Naive thymus-derived CD8-positive, alpha-beta T cell (primary cell): ENCODE measurements at regions not wholly inside any gene's neighbourhood (a gene's known extent, or its start where the extent isn't known, plus 50 kb on each side); places are given as distances from the start of the nearest gene placed in this dataset.

Experiments used
- ATAC-seq, 2 donors: fragments of 150-1000 bp; cut with Tn5 transposase in 1 of 2; sonication (Bioruptor Pico), chemical (Tn5 transposase) in 1 of 2; 1 replicate in 1 of 2; 2 replicates in 1 of 2; pipeline ENCODE4 v1.10.0; 2021; ENCODE audit warnings: mild to moderate bottlenecking in 2 of 2, moderate library complexity in 2 of 2
- POLR2A ChIA-PET: fragments of 350-600 bp; sonication (Branson Sonifier 250); formaldehyde crosslinking; loops from one replicate; lab custom pipeline; 2021; ENCODE audit warnings: antibody characterized with exemption; lab: Charles Lee
- DNase-seq, 10 donors: peaks; one replicate each; pipeline versions ENCODE4 v3.0.0 to v3.0.0-alpha.2; 2020 to 2022
- H3K27ac Mint-ChIP-seq, 10 donors: one replicate each; pipeline ENCODE4 v1.8.0; 2020 to 2022; ENCODE audit warnings: mild to moderate bottlenecking in 10 of 10, mixed read lengths in 10 of 10, moderate library complexity in 4 of 10, inconsistent platforms in 1 of 10
- H3K27me3 Mint-ChIP-seq, 5 donors: one replicate each; pipeline ENCODE4 v1.8.0; 2021 to 2022; ENCODE audit warnings: mixed read lengths in 5 of 5
- H3K36me3 Mint-ChIP-seq, 3 donors: one replicate each; pipeline ENCODE4 v1.8.0; 2020 to 2022; ENCODE audit warnings: mixed read lengths in 3 of 3, mild to moderate bottlenecking in 2 of 3, inconsistent platforms in 1 of 3
- H3K4me1 Mint-ChIP-seq, 4 donors: one replicate each; pipeline ENCODE4 v1.8.0; 2021 to 2022; ENCODE audit warnings: mixed read lengths in 4 of 4
- H3K4me3 Mint-ChIP-seq, 10 donors: one replicate each; pipeline ENCODE4 v1.8.0; 2020 to 2022; ENCODE audit warnings: mild to moderate bottlenecking in 10 of 10, mixed read lengths in 10 of 10, moderate library complexity in 6 of 10, inconsistent platforms in 1 of 10
- H3K9me3 Mint-ChIP-seq, 9 donors: one replicate each; pipeline ENCODE4 v1.8.0; 2020 to 2022; ENCODE audit warnings: mixed read lengths in 9 of 9, mild to moderate bottlenecking in 3 of 9, inconsistent platforms in 1 of 9, moderate library complexity in 1 of 9

- DNase-seq (no peak), ATAC-seq (peak in 1 of 2 donors; percentile 43)
- Mint-ChIP-seq H3K9me3 (no peaks in the 10 kb centered on the region), H3K4me3 (no peak overlapping the region), H3K36me3 (no peaks in the 10 kb centered on the region), H3K4me1 (peaks cover 0 to 4% (median under 1%) of the 10 kb centered on the region in 4 donors), H3K27ac (no peak overlapping the region), H3K27me3 (peaks cover 9 to 30% (median 17%) of the 10 kb centered on the region in 5 donors)
- POLR2A ChIA-PET = no interaction called here
Measured at GRCh38 chr2:239893236-239893515, 132.0 kb downstream of the NDUFA10 start.

GRCh38 chr2:239892441-239893235 is 132.5 kb downstream of the NDUFA10 start:
- POLR2A ChIA-PET = no interaction called here
- Mint-ChIP-seq H3K36me3 (no peaks in the 10 kb centered on the region), H3K27ac (no peak overlapping the region), H3K4me1 (peaks cover 0 to 4% (median under 1%) of the 10 kb centered on the region in 4 donors), H3K27me3 (peaks cover 9 to 30% (median 17%) of the 10 kb centered on the region in 5 donors), H3K9me3 (no peaks in the 10 kb centered on the region), H3K4me3 (no peak overlapping the region)
- DNase-seq (no peak), ATAC-seq (no peak)

- no peak for ATAC-seq
- H3K4me1 Mint-ChIP-seq = peaks cover 0 to 4% (median under 1%) of the 10 kb centered on the region in 4 donors
- no peaks in the 10 kb centered on the region for H3K36me3 Mint-ChIP-seq
- H3K27ac Mint-ChIP-seq = no peak overlapping the region
- peaks cover 9 to 30% (median 17%) of the 10 kb centered on the region in 5 donors for H3K27me3 Mint-ChIP-seq
- H3K4me3 Mint-ChIP-seq = no peak overlapping the region
- H3K9me3 Mint-ChIP-seq = peaks cover 0 to 3% (median 2%) of the 10 kb centered on the region in 9 donors
- POLR2A ChIA-PET = no interaction called here
- no peak for DNase-seq
Measured at GRCh38 chr2:239891698-239892097, 133.4 kb downstream of the NDUFA10 start.

GRCh38 chr2:239890206-239890746 is 134.9 kb downstream of the NDUFA10 start:
- H3K9me3 Mint-ChIP-seq = peaks cover 0 to 17% (median 15%) of the 10 kb centered on the region in 9 donors
- peaks cover 0 to 5% (median 2%) of the 10 kb centered on the region in 3 donors for H3K36me3 Mint-ChIP-seq
- POLR2A ChIA-PET = no interaction called here
- DNase-seq (peak in 1 of 10 donors; percentile 7), ATAC-seq (no peak)
- no peak overlapping the region for H3K27ac Mint-ChIP-seq
- H3K4me3 Mint-ChIP-seq = no peak overlapping the region
- H3K27me3 Mint-ChIP-seq = peaks cover 8 to 27% (median 15%) of the 10 kb centered on the region in 5 donors
- peaks cover 0 to 4% (median under 1%) of the 10 kb centered on the region in 4 donors for H3K4me1 Mint-ChIP-seq

GRCh38 chr2:239889641-239890121 is 135.5 kb downstream of the NDUFA10 start:
- no peak overlapping the region for H3K4me3 Mint-ChIP-seq
- peak in 1 of 10 donors; percentile 10 for DNase-seq
- peaks cover 0 to 2% (median 0%) of the 10 kb centered on the region in 4 donors for H3K4me1 Mint-ChIP-seq
- H3K36me3 Mint-ChIP-seq = peaks cover 0 to 10% (median 4%) of the 10 kb centered on the region in 3 donors
- ATAC-seq = no peak
- peaks cover 4 to 21% (median 11%) of the 10 kb centered on the region in 5 donors for H3K27me3 Mint-ChIP-seq
- POLR2A ChIA-PET = no interaction called here
- H3K27ac Mint-ChIP-seq = no peak overlapping the region
- peaks cover 3 to 23% (median 21%) of the 10 kb centered on the region in 9 donors for H3K9me3 Mint-ChIP-seq

GRCh38 chr2:239887604-239888003 is 137.5 kb downstream of the NDUFA10 start:
- peaks cover 0 to 8% (median 1%) of the 10 kb centered on the region in 5 donors for H3K27me3 Mint-ChIP-seq
- peaks cover 5 to 30% (median 27%) of the 10 kb centered on the region in 9 donors for H3K9me3 Mint-ChIP-seq
- no peak overlapping the region for H3K27ac Mint-ChIP-seq
- H3K36me3 Mint-ChIP-seq = peaks cover 0 to 13% (median 6%) of the 10 kb centered on the region in 3 donors
- no peak for ATAC-seq
- no peak overlapping the region for H3K4me3 Mint-ChIP-seq
- DNase-seq = no peak
- POLR2A ChIA-PET = no interaction called here
- no peaks in the 10 kb centered on the region for H3K4me1 Mint-ChIP-seq

- peaks cover 5 to 30% (median 27%) of the 10 kb centered on the region in 9 donors for H3K9me3 Mint-ChIP-seq
- H3K4me3 Mint-ChIP-seq = no peak overlapping the region
- ATAC-seq (no peak), DNase-seq (no peak)
- H3K4me1 Mint-ChIP-seq = peaks cover 0 to 6% (median 3%) of the 10 kb centered on the region in 4 donors
- POLR2A ChIA-PET = no interaction called here
- no peak overlapping the region for H3K27ac Mint-ChIP-seq
- peaks cover 3 to 10% (median 6%) of the 10 kb centered on the region in 5 donors for H3K27me3 Mint-ChIP-seq
- peaks cover 0 to 13% (median 6%) of the 10 kb centered on the region in 3 donors for H3K36me3 Mint-ChIP-seq
Measured at GRCh38 chr2:239886781-239887180, 138.4 kb downstream of the NDUFA10 start.

GRCh38 chr2:239884875-239885274 is 140.3 kb downstream of the NDUFA10 start:
- Mint-ChIP-seq H3K4me3 (no peak overlapping the region), H3K27me3 (peaks cover 3 to 17% (median 14%) of the 10 kb centered on the region in 5 donors), H3K27ac (no peak overlapping the region), H3K4me1 (peaks cover 0 to 9% (median 3%) of the 10 kb centered on the region in 4 donors), H3K36me3 (peaks cover 0 to 13% (median 6%) of the 10 kb centered on the region in 3 donors), H3K9me3 (peaks cover 5 to 30% (median 27%) of the 10 kb centered on the region in 9 donors)
- ATAC-seq (no peak), DNase-seq (no peak)
- POLR2A ChIA-PET = no interaction called here

- Mint-ChIP-seq H3K4me1 (peaks cover 0 to 9% (median 3%) of the 10 kb centered on the region in 4 donors), H3K4me3 (no peak overlapping the region)
- POLR2A ChIA-PET = no interaction called here
Measured at GRCh38 chr2:239884051-239884405, 141.1 kb downstream of the NDUFA10 start.

GRCh38 chr2:239883326-239884050 is 141.7 kb downstream of the NDUFA10 start:
- Mint-ChIP-seq H3K4me3 (no peak overlapping the region), H3K4me1 (peaks cover 0 to 9% (median 3%) of the 10 kb centered on the region in 4 donors), H3K27me3 (peaks cover 3 to 17% (median 14%) of the 10 kb centered on the region in 5 donors), H3K27ac (no peak overlapping the region), H3K36me3 (peaks cover 0 to 13% (median 6%) of the 10 kb centered on the region in 3 donors), H3K9me3 (peaks cover 5 to 30% (median 27%) of the 10 kb centered on the region in 9 donors)
- peak in 1 of 10 donors; percentile 52 for DNase-seq
- no peak for ATAC-seq
- POLR2A ChIA-PET = no interaction called here

More at GRCh38 chr2:239884051-239884405, 141.1 kb downstream of the NDUFA10 start:
- H3K27me3 Mint-ChIP-seq = peaks cover 3 to 17% (median 14%) of the 10 kb centered on the region in 5 donors
- H3K27ac Mint-ChIP-seq = no peak overlapping the region
- DNase-seq = peak in 1 of 10 donors; percentile 34
- no peak for ATAC-seq
- peaks cover 5 to 30% (median 27%) of the 10 kb centered on the region in 9 donors for H3K9me3 Mint-ChIP-seq
- H3K36me3 Mint-ChIP-seq = peaks cover 0 to 13% (median 6%) of the 10 kb centered on the region in 3 donors

- no peak for ATAC-seq
- POLR2A ChIA-PET = no interaction called here
- H3K27me3 Mint-ChIP-seq = peaks cover 3 to 17% (median 14%) of the 10 kb centered on the region in 5 donors
Measured at GRCh38 chr2:239882781-239883180, 142.4 kb downstream of the NDUFA10 start.

GRCh38 chr2:239882331-239882732 is 142.8 kb downstream of the NDUFA10 start:
- H3K4me1 Mint-ChIP-seq = peaks cover 0 to 9% (median 3%) of the 10 kb centered on the region in 4 donors
- peak; percentile 53 for ATAC-seq
- H3K9me3 Mint-ChIP-seq = peaks cover 5 to 30% (median 27%) of the 10 kb centered on the region in 9 donors
- no peak overlapping the region for H3K4me3 Mint-ChIP-seq
- H3K36me3 Mint-ChIP-seq = peaks cover 0 to 13% (median 6%) of the 10 kb centered on the region in 3 donors
- peak overlapping the region in 2 of 10 donors; percentile 53 to 84 for H3K27ac Mint-ChIP-seq
- peaks cover 3 to 17% (median 14%) of the 10 kb centered on the region in 5 donors for H3K27me3 Mint-ChIP-seq
- peak; percentile 21 to 76 (median 44) for DNase-seq
- POLR2A ChIA-PET = no interaction called here

More at GRCh38 chr2:239882781-239883180, 142.4 kb downstream of the NDUFA10 start:
- H3K4me1 Mint-ChIP-seq = peaks cover 0 to 9% (median 3%) of the 10 kb centered on the region in 4 donors
- H3K36me3 Mint-ChIP-seq = peaks cover 0 to 13% (median 6%) of the 10 kb centered on the region in 3 donors
- peaks cover 5 to 30% (median 27%) of the 10 kb centered on the region in 9 donors for H3K9me3 Mint-ChIP-seq
- no peak overlapping the region for H3K27ac Mint-ChIP-seq
- H3K4me3 Mint-ChIP-seq = no peak overlapping the region
- peak in 1 of 10 donors; percentile 19 for DNase-seq
